ENCODE measurements at regions not wholly inside any gene's neighbourhood (a gene's known extent, or its start where the extent isn't known, plus 50 kb on each side); places are given as distances from the start of the nearest gene placed in this dataset.

- no peak for DNase-seq (ENCODE audit: low spot score)
Measured at GRCh38 chr10:131445623-131446022, 134.1 kb upstream of the TCERG1L start.

- no peak for DNase-seq (ENCODE audit: low spot score)
Measured at GRCh38 chr10:131446171-131446570, 134.7 kb upstream of the TCERG1L start.

GRCh38 chr10:131448171-131448570 lies 136.7 kb upstream of the TCERG1L start:
- DNase-seq (ENCODE audit: low spot score) = no peak

GRCh38 chr10:131448883-131449282 lies 137.4 kb upstream of the TCERG1L start:
- no peak for DNase-seq (ENCODE audit: low spot score)

GRCh38 chr10:131450216-131450765 lies 138.8 kb upstream of the TCERG1L start:
- DNase-seq (ENCODE audit: low spot score) = no peak

- no peak for DNase-seq (ENCODE audit: low spot score)
Measured at GRCh38 chr10:131451407-131452015, 140.0 kb upstream of the TCERG1L start.

- no peak for DNase-seq (ENCODE audit: low spot score)
Measured at GRCh38 chr10:131452926-131453720, 141.6 kb upstream of the TCERG1L start.

- peak; percentile 85 for DNase-seq (ENCODE audit: low spot score)
Measured at GRCh38 chr10:131453721-131454634, 142.5 kb upstream of the TCERG1L start.

GRCh38 chr10:131456411-131456810 lies 144.9 kb upstream of the TCERG1L start:
- no peak for DNase-seq (ENCODE audit: low spot score)

- no peak for DNase-seq (ENCODE audit: low spot score)
Measured at GRCh38 chr10:131461093-131461492, 149.6 kb upstream of the TCERG1L start.

- DNase-seq (ENCODE audit: low spot score) = no peak
Measured at GRCh38 chr10:131464789-131465188, 153.3 kb upstream of the TCERG1L start.

GRCh38 chr10:131469551-131469950 lies 158.0 kb upstream of the TCERG1L start:
- DNase-seq (ENCODE audit: low spot score) = no peak

GRCh38 chr10:131473645-131474044 lies 162.1 kb upstream of the TCERG1L start:
- no peak for DNase-seq (ENCODE audit: low spot score)

- no peak for DNase-seq (ENCODE audit: low spot score)
Measured at GRCh38 chr10:131474416-131474815, 162.9 kb upstream of the TCERG1L start.

GRCh38 chr10:131475043-131475442 lies 163.5 kb upstream of the TCERG1L start:
- no peak for DNase-seq (ENCODE audit: low spot score)

GRCh38 chr10:131475803-131476202 lies 164.3 kb upstream of the TCERG1L start:
- no peak for DNase-seq (ENCODE audit: low spot score)

- peak; percentile 9 for DNase-seq (ENCODE audit: low spot score)
Measured at GRCh38 chr10:131477457-131478121, 166.1 kb upstream of the TCERG1L start.

- no peak for DNase-seq (ENCODE audit: low spot score)
Measured at GRCh38 chr10:131478377-131478989, 167.0 kb upstream of the TCERG1L start.

GRCh38 chr10:131480066-131480465 lies 168.5 kb upstream of the TCERG1L start:
- no peak for DNase-seq (ENCODE audit: low spot score)

GRCh38 chr10:131480861-131481260 lies 169.3 kb upstream of the TCERG1L start:
- no peak for DNase-seq (ENCODE audit: low spot score)

GRCh38 chr10:131485732-131486131 lies 174.2 kb upstream of the TCERG1L start:
- DNase-seq (ENCODE audit: low spot score) = no peak

All from NAMALWA (cell line).